ENCODE measurements at regions not wholly inside any gene's neighbourhood (a gene's known extent, or its start where the extent isn't known, plus 50 kb on each side); places are given as distances from the start of the nearest gene placed in this dataset.

DNA sequence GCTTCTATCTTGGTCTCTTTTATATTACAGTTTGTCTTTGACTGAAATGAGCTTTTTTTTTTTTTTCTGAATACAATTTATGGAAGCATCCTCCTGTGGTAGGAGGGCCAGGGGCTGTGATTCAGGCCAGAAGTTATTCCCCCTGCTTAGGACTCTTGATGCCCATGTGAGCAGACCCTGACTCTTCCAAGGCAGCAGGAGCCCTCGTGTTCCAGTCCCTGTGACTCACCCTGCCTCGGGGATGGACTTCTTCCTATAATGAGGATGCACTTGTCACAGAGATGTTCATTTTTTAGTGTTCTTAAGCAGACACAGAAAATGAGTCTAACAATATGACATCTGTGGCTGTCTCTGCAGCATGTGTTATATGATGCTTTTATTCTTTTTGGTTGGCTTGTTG, 1293.7 kb upstream of the AUTS2 start:
- Histone ChIP-seq H3K27me3 (ENCODE audit: control insufficient read depth, insufficient read depth, low read length) (no peaks in the 10 kb centered on the region), H3K9me3 (ENCODE audit: control insufficient read depth, low read depth, low read length) (no peaks in the 10 kb centered on the region), H3K27ac (ENCODE audit: low read length) (no peak overlapping the region), H3K4me1 (ENCODE audit: control insufficient read depth, low read depth, low read length) (no peaks in the 10 kb centered on the region), H3K9ac (ENCODE audit: low read length) (no peak overlapping the region), H3K36me3 (ENCODE audit: control insufficient read depth, low read depth, low read length) (no peaks in the 10 kb centered on the region), H3K4me3 (ENCODE audit: low read length) (no peak overlapping the region)

DNA sequence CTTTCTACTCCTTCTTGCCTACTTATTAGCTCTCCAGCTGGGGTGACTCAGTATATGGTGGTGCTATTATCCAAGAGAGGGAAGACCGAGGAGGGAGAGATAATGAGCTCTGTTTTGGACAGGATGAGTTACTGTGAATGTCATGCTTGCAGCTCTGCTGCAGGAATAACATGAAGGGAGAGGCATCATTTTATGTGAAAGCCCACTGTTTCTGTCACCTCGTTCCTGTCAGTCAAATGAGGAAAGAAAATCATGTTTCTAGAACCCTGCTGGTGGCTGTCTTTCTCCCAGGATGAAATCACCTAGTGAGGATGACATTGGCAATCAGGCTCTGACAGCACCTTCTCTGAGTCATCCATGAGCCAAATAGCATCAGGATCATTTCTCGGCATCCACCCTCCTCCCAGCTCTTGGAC, 1291.6 kb upstream of the AUTS2 start:
- Histone ChIP-seq H3K4me3 (ENCODE audit: low read length) (no peak overlapping the region), H3K36me3 (ENCODE audit: control insufficient read depth, low read depth, low read length) (no peaks in the 10 kb centered on the region), H3K9ac (ENCODE audit: low read length) (no peak overlapping the region), H3K27me3 (ENCODE audit: control insufficient read depth, insufficient read depth, low read length) (no peaks in the 10 kb centered on the region), H3K27ac (ENCODE audit: low read length) (no peak overlapping the region), H3K9me3 (ENCODE audit: control insufficient read depth, low read depth, low read length) (no peaks in the 10 kb centered on the region), H3K4me1 (ENCODE audit: control insufficient read depth, low read depth, low read length) (no peaks in the 10 kb centered on the region)

DNA sequence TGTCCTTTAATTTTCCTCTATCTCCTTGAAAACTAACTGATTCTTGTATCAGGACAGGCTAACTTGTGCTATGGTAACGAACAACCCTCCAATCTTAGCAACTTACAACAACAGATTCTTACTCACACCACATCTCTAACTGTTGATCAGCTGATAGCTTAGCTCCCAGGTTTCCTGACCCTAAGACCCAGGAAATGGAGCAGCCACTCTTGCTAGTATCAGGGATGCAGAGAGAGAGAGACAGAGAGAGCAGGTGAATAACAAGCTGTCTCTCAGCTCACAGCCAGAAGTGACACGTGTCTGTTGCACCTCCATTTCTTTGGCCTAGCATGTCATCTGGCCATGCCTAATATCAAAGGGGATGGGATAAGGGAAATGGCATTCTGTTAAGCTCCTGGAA, 1289.0 kb upstream of the AUTS2 start:
- Histone ChIP-seq H3K27me3 (ENCODE audit: control insufficient read depth, insufficient read depth, low read length) (no peaks in the 10 kb centered on the region), H3K4me3 (ENCODE audit: low read length) (no peak overlapping the region), H3K9ac (ENCODE audit: low read length) (no peak overlapping the region), H3K36me3 (ENCODE audit: control insufficient read depth, low read depth, low read length) (no peaks in the 10 kb centered on the region), H3K27ac (ENCODE audit: low read length) (no peak overlapping the region), H3K4me1 (ENCODE audit: control insufficient read depth, low read depth, low read length) (peaks cover 4% of the 10 kb centered on the region), H3K9me3 (ENCODE audit: control insufficient read depth, low read depth, low read length) (no peaks in the 10 kb centered on the region)

DNA sequence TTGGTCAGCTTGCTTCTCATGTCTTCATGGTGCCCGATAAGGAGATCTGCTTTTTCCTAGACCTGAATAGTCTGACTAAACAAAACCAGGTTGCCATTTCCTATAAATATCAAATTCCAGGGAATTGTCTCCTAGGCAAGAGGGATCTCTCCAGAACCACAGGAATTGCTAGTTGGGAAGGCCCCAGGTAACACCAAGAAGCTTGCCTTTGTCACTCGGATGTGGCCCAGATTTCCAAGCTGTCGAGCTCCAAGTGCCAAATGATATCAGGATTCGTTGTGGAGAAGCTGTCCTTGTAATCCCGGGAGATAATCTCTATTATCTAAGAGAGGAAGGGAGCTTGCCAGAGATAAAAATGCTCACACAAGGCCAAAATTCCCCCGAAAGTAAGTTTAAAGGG, 1288.5 kb upstream of the AUTS2 start:
- H3K27me3 ChIP-seq (ENCODE audit: control insufficient read depth, insufficient read depth, low read length) = no peaks in the 10 kb centered on the region
- no peak overlapping the region for H3K27ac ChIP-seq (ENCODE audit: low read length)
- no peak overlapping the region for H3K4me3 ChIP-seq (ENCODE audit: low read length)
- peaks cover 4% of the 10 kb centered on the region for H3K4me1 ChIP-seq (ENCODE audit: control insufficient read depth, low read depth, low read length)
- H3K9me3 ChIP-seq (ENCODE audit: control insufficient read depth, low read depth, low read length) = no peaks in the 10 kb centered on the region
- no peak overlapping the region for H3K9ac ChIP-seq (ENCODE audit: low read length)
- H3K36me3 ChIP-seq (ENCODE audit: control insufficient read depth, low read depth, low read length) = no peaks in the 10 kb centered on the region

DNA sequence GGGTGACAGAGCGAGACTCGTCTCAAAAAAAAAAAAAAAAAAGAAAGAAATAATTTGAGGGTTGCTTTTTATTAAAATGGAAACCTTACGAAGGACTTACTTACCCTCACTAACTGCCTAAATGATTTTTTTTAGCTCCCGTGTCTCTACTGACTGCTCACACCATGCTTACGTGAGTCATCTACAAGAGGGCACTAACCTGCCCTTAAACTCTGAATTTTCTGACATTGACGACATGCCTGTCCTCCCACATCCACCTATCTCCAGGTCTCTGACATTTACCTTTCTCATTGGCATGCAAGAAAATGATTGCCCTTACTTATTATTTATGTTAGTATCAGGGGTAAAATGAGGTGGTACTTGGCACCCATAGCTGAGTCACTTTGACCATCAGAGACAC, 1286.3 kb upstream of the AUTS2 start:
- peaks cover 4% of the 10 kb centered on the region for H3K4me1 ChIP-seq (ENCODE audit: control insufficient read depth, low read depth, low read length)
- no peaks in the 10 kb centered on the region for H3K9me3 ChIP-seq (ENCODE audit: control insufficient read depth, low read depth, low read length)
- H3K27me3 ChIP-seq (ENCODE audit: control insufficient read depth, insufficient read depth, low read length) = no peaks in the 10 kb centered on the region
- no peak overlapping the region for H3K9ac ChIP-seq (ENCODE audit: low read length)
- H3K27ac ChIP-seq (ENCODE audit: low read length) = no peak overlapping the region
- H3K36me3 ChIP-seq (ENCODE audit: control insufficient read depth, low read depth, low read length) = no peaks in the 10 kb centered on the region
- no peak overlapping the region for H3K4me3 ChIP-seq (ENCODE audit: low read length)

DNA sequence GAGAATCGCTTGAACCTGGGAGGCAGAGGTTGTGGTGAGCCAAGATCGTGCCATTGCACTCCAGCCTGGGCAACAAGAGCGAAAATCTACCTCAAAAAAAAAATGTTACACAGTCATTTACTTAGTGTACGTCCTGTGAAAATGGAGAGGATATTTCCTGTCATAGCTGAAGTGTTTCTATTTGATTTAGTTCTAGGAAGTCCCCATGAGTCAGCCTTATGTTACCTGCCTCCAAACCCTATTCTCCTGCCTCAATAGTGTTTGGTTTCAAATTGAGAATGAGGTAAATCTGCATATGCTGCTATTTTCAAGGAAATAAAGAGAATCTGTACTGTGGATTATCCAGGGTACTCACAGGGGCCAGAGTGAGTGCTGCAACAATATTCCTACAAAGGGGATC, 1284.5 kb upstream of the AUTS2 start:
- Histone ChIP-seq H3K4me3 (ENCODE audit: low read length) (no peak overlapping the region), H3K9me3 (ENCODE audit: control insufficient read depth, low read depth, low read length) (no peaks in the 10 kb centered on the region), H3K36me3 (ENCODE audit: control insufficient read depth, low read depth, low read length) (no peaks in the 10 kb centered on the region), H3K27me3 (ENCODE audit: control insufficient read depth, insufficient read depth, low read length) (no peaks in the 10 kb centered on the region), H3K27ac (ENCODE audit: low read length) (no peak overlapping the region), H3K9ac (ENCODE audit: low read length) (no peak overlapping the region), H3K4me1 (ENCODE audit: control insufficient read depth, low read depth, low read length) (peaks cover 4% of the 10 kb centered on the region)

DNA sequence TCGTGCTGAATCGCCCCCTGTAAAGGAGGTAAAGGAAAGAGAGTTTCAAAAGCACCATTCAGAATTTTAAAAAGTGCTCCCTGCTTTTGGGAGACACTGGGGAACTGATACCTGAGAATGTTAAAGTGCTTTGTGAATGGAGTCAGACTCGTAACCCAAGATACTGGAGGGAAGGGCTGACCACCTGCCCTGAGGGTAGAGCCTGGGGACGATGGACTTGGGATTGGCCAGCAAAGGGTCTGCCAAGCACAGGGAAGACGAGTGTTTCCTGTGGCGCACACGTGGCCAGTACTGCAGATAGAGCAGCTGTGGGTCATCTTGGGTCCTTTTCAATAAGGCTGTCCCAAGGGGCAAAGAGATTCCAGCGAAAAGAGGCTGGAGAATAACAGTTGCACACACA, 1284.1 kb upstream of the AUTS2 start:
- Histone ChIP-seq H3K9ac (ENCODE audit: low read length) (no peak overlapping the region), H3K27me3 (ENCODE audit: control insufficient read depth, insufficient read depth, low read length) (no peaks in the 10 kb centered on the region), H3K36me3 (ENCODE audit: control insufficient read depth, low read depth, low read length) (no peaks in the 10 kb centered on the region), H3K4me3 (ENCODE audit: low read length) (no peak overlapping the region), H3K9me3 (ENCODE audit: control insufficient read depth, low read depth, low read length) (no peaks in the 10 kb centered on the region), H3K4me1 (ENCODE audit: control insufficient read depth, low read depth, low read length) (peaks cover 4% of the 10 kb centered on the region), H3K27ac (ENCODE audit: low read length) (no peak overlapping the region)

DNA sequence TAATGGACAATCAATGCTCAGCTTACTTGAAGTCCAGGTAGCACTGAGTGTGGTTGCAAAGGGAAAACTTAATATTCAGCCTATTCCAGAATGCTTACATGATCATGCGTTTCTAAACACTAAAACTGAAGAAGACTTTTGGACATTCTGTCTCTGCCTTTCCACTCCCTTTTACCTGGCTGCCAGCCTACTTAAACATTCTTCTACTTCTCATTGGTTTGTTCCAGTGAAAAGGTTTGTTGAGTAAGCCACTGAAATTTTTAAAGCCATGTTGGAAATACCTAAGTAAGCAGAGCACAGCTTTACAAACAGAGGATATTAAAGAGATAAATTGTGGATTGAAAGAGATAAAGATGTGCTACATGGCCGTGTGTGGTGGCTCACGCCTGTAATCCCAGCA, 1280.8 kb upstream of the AUTS2 start:
- H3K27me3 ChIP-seq (ENCODE audit: control insufficient read depth, insufficient read depth, low read length) = no peaks in the 10 kb centered on the region
- H3K27ac ChIP-seq (ENCODE audit: low read length) = no peak overlapping the region
- H3K4me1 ChIP-seq (ENCODE audit: control insufficient read depth, low read depth, low read length) = peaks cover 4% of the 10 kb centered on the region
- no peaks in the 10 kb centered on the region for H3K36me3 ChIP-seq (ENCODE audit: control insufficient read depth, low read depth, low read length)
- H3K4me3 ChIP-seq (ENCODE audit: low read length) = no peak overlapping the region
- H3K9ac ChIP-seq (ENCODE audit: low read length) = no peak overlapping the region
- H3K9me3 ChIP-seq (ENCODE audit: control insufficient read depth, low read depth, low read length) = no peaks in the 10 kb centered on the region

DNA sequence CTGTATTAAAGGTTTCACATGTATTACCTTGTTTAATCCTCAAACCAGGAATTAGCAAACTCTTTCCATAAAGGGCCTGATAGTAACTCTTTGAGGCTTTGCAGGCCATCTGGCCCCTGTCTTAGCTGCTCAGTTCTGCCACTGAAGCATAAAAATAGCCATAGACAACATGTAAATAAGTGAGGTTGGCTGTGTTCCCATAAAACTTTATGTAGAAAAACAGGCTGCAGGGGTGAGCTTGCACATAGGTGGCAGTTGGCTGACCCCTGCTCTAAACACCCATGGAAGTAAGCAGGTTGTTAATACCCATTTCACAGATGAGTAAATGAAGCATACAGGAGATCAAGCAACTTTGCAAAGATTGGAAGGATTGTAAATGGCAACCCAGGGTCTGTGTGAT, 1279.2 kb upstream of the AUTS2 start:
- Histone ChIP-seq H3K36me3 (ENCODE audit: control insufficient read depth, low read depth, low read length) (no peaks in the 10 kb centered on the region), H3K4me3 (ENCODE audit: low read length) (no peak overlapping the region), H3K4me1 (ENCODE audit: control insufficient read depth, low read depth, low read length) (peaks cover 3% of the 10 kb centered on the region), H3K9me3 (ENCODE audit: control insufficient read depth, low read depth, low read length) (no peaks in the 10 kb centered on the region), H3K27ac (ENCODE audit: low read length) (no peak overlapping the region), H3K9ac (ENCODE audit: low read length) (no peak overlapping the region), H3K27me3 (ENCODE audit: control insufficient read depth, insufficient read depth, low read length) (no peaks in the 10 kb centered on the region)

DNA sequence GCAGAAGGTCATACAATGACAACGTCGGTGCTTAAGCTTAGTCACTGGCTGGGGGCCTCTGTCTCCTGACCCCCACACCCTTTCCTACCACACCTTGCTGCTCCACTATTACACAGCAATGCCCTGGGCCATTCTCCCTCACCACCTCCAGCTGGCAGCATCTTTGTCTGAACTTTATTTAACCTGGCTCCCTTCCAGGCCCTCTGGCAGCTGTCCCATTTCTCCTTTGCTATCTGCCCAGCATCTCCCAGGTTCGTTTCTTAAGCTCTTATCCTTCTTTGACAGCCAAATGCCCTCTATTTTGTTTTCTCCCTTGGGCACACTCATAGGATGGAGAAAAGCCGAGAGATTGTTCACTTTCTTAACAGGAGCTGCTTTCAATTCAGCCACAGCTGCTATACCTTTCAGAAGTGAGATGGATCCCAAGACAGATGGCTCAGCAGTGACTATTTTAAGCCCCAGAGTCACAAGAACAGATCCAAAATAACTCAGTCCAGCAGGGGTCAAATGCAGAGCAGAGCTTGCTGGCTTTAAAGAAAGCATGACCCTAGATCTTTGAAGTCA, 1277.1 kb upstream of the AUTS2 start:
- no peaks in the 10 kb centered on the region for H3K9me3 ChIP-seq (ENCODE audit: control insufficient read depth, low read depth, low read length)

DNA sequence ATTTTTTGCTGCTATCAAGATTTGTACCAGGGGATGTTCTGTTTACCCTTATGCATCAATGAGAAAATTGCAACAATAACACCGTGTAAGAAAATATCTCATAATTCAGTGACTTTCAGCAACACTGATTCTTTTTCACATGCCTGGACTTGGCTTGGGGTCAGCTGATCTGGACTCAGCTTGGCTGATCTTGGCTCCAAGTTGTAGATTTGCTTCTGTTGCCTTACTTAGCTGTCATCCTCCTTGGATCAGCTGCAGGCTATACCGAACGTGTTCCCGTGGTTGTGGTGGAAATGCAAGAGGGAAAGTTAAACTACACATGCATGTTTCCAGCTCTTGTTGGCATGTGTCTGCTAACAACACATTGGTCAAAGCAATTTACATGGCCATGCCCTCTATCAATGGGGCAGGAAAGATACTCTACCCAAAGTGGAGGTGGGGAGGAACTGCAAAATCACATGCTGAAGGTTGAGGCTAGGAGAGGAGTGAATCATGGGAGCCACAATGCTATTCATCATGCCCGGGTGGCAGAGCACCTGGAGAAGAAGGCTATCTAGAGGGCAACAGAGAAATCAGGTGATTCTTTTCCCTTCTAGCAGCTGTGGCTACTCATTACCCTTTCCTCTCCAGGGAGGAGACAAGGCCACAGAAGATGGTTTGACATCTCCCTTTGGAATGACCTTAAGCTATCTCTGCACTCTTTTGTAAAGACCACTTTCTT, 1276.3 kb upstream of the AUTS2 start:
- no peak overlapping the region for H3K9ac ChIP-seq (ENCODE audit: low read length)
- no peak overlapping the region for H3K27ac ChIP-seq (ENCODE audit: low read length)
- H3K9me3 ChIP-seq (ENCODE audit: control insufficient read depth, low read depth, low read length) = no peaks in the 10 kb centered on the region
- no peaks in the 10 kb centered on the region for H3K36me3 ChIP-seq (ENCODE audit: control insufficient read depth, low read depth, low read length)
- no peak overlapping the region for H3K4me3 ChIP-seq (ENCODE audit: low read length)
- no peaks in the 10 kb centered on the region for H3K27me3 ChIP-seq (ENCODE audit: control insufficient read depth, insufficient read depth, low read length)
- no peaks in the 10 kb centered on the region for H3K4me1 ChIP-seq (ENCODE audit: control insufficient read depth, low read depth, low read length)

More for the DNA sequence above, 1277.1 kb upstream of the AUTS2 start:
- Histone ChIP-seq H3K36me3 (ENCODE audit: control insufficient read depth, low read depth, low read length) (no peaks in the 10 kb centered on the region), H3K27me3 (ENCODE audit: control insufficient read depth, insufficient read depth, low read length) (no peaks in the 10 kb centered on the region), H3K4me1 (ENCODE audit: control insufficient read depth, low read depth, low read length) (no peaks in the 10 kb centered on the region), H3K9ac (ENCODE audit: low read length) (no peak overlapping the region), H3K4me3 (ENCODE audit: low read length) (no peak overlapping the region), H3K27ac (ENCODE audit: low read length) (no peak overlapping the region)

DNA sequence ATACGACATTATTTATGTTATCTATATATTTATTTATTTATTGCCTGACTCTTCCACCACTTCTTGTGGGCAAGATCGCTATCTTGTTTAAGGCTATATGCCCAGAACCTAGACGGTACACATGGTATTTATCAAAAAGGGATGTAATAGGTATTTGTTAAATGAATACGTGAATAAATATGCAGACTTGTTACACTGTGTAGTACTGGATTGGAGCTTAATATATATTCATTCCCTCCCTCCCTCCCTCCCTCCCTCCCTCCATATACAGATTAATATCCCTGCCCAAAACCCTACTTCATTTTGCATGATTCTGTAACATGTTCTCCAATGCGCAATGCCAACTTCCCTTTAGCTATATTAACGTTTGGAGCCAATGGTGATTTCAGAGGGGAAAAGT, 1273.7 kb upstream of the AUTS2 start:
- Histone ChIP-seq H3K4me1 (ENCODE audit: control insufficient read depth, low read depth, low read length) (no peaks in the 10 kb centered on the region), H3K9ac (ENCODE audit: low read length) (no peak overlapping the region), H3K27me3 (ENCODE audit: control insufficient read depth, insufficient read depth, low read length) (no peaks in the 10 kb centered on the region), H3K9me3 (ENCODE audit: control insufficient read depth, low read depth, low read length) (peaks cover 3% of the 10 kb centered on the region), H3K27ac (ENCODE audit: low read length) (no peak overlapping the region), H3K36me3 (ENCODE audit: control insufficient read depth, low read depth, low read length) (no peaks in the 10 kb centered on the region), H3K4me3 (ENCODE audit: low read length) (no peak overlapping the region)
